ENCODE measurements at regions not wholly inside any gene's neighbourhood (a gene's known extent, or its start where the extent isn't known, plus 50 kb on each side); places are given as distances from the start of the nearest gene placed in this dataset.

- Histone ChIP-seq H3K4me2 (no peak overlapping the region), H3K9ac (no peak overlapping the region), H3K36me3 (ENCODE audit: insufficient read depth) (no peaks in the 10 kb centered on the region), H4K20me1 (ENCODE audit: insufficient read depth) (no peaks in the 10 kb centered on the region), H3K4me1 (ENCODE audit: low read depth, poor library complexity, severe bottlenecking) (no peaks in the 10 kb centered on the region), H2AFZ (ENCODE audit: low read depth) (no peak overlapping the region), H3K27ac (no peak overlapping the region), H3K79me2 (ENCODE audit: insufficient read depth, low read depth) (no peaks in the 10 kb centered on the region), H3K27me3 (ENCODE audit: insufficient read depth, low read depth) (no peaks in the 10 kb centered on the region), H3K4me3 (IDR thresholded peaks at IDR 0.05; ENCODE audit: insufficient read depth, low read depth, low read length) (no peak overlapping the region)
- TF ChIP-seq CTCF (conservative IDR thresholded peaks at IDR 0.05; ENCODE audit: low read depth, low read length), result no peak
These were observed 228.7 kb downstream of the GJA1 start for GRCh38 chr6:121664158-121664557.

- Histone ChIP-seq H3K4me2 (no peak overlapping the region), H2AFZ (ENCODE audit: low read depth) (no peak overlapping the region), H3K4me3 (IDR thresholded peaks at IDR 0.05; ENCODE audit: insufficient read depth, low read depth, low read length) (no peak overlapping the region), H3K4me1 (ENCODE audit: low read depth, poor library complexity, severe bottlenecking) (no peaks in the 10 kb centered on the region), H3K36me3 (ENCODE audit: insufficient read depth) (no peaks in the 10 kb centered on the region), H3K9ac (no peak overlapping the region), H3K79me2 (ENCODE audit: insufficient read depth, low read depth) (no peaks in the 10 kb centered on the region), H3K27me3 (ENCODE audit: insufficient read depth, low read depth) (no peaks in the 10 kb centered on the region), H4K20me1 (ENCODE audit: insufficient read depth) (no peaks in the 10 kb centered on the region), H3K27ac (no peak overlapping the region)
- TF ChIP-seq CTCF (conservative IDR thresholded peaks at IDR 0.05; ENCODE audit: low read depth, low read length), result no peak
These were observed 231.4 kb downstream of the GJA1 start for GRCh38 chr6:121666814-121667213.

GRCh38 chr6:121668259-121668658, 232.8 kb downstream of the GJA1 start:
- Histone ChIP-seq H3K27me3 (ENCODE audit: insufficient read depth, low read depth) (no peaks in the 10 kb centered on the region), H3K4me1 (ENCODE audit: low read depth, poor library complexity, severe bottlenecking) (no peaks in the 10 kb centered on the region), H3K4me3 (IDR thresholded peaks at IDR 0.05; ENCODE audit: insufficient read depth, low read depth, low read length) (no peak overlapping the region), H3K9ac (no peak overlapping the region), H3K4me2 (no peak overlapping the region), H3K27ac (no peak overlapping the region), H3K79me2 (ENCODE audit: insufficient read depth, low read depth) (no peaks in the 10 kb centered on the region), H2AFZ (ENCODE audit: low read depth) (no peak overlapping the region), H4K20me1 (ENCODE audit: insufficient read depth) (no peaks in the 10 kb centered on the region), H3K36me3 (ENCODE audit: insufficient read depth) (no peaks in the 10 kb centered on the region)
- TF ChIP-seq CTCF (conservative IDR thresholded peaks at IDR 0.05; ENCODE audit: low read depth, low read length), result no peak

GRCh38 chr6:121670511-121670910, 235.1 kb downstream of the GJA1 start:
- TF ChIP-seq CTCF (conservative IDR thresholded peaks at IDR 0.05; ENCODE audit: low read depth, low read length), result no peak
- H3K4me2 ChIP-seq, result no peak overlapping the region
- H3K27ac ChIP-seq, result no peak overlapping the region

More at GRCh38 chr6:121670511-121670910, 235.1 kb downstream of the GJA1 start:
- no peaks in the 10 kb centered on the region for H4K20me1 ChIP-seq (ENCODE audit: insufficient read depth)
- H3K9ac ChIP-seq, result no peak overlapping the region
- H3K79me2 ChIP-seq (ENCODE audit: insufficient read depth, low read depth), result no peaks in the 10 kb centered on the region
- no peak overlapping the region for H3K4me3 ChIP-seq (IDR thresholded peaks at IDR 0.05; ENCODE audit: insufficient read depth, low read depth, low read length)
- H3K27me3 ChIP-seq (ENCODE audit: insufficient read depth, low read depth), result no peaks in the 10 kb centered on the region
- peaks cover 14% of the 10 kb centered on the region for H3K4me1 ChIP-seq (ENCODE audit: low read depth, poor library complexity, severe bottlenecking)
- no peaks in the 10 kb centered on the region for H3K36me3 ChIP-seq (ENCODE audit: insufficient read depth)
- no peak overlapping the region for H2AFZ ChIP-seq (ENCODE audit: low read depth)
